SU-DHL-6 (cell line): ENCODE measurements at regions not wholly inside any gene's neighbourhood (a gene's known extent, or its start where the extent isn't known, plus 50 kb on each side); places are given as distances from the start of the nearest gene placed in this dataset.

ENCODE experiments used
- H2AFZ ChIP-seq: fragments of 200-600 bp; sonication (generic); 2 replicates; pipeline ENCODE4 v1.6.1; 2014; ENCODE audit warnings: low read depth, mild to moderate bottlenecking, moderate library complexity, mixed read lengths, antibody characterized with exemption, low read length; ENCODE audit not compliant: severe bottlenecking
- H3F3A ChIP-seq: fragments of 200-600 bp; shearing (Covaris generic); 2 replicates; pipeline ENCODE4 v1.6.0; 2016; ENCODE audit warnings: antibody characterized with exemption, mild to moderate bottlenecking; ENCODE audit not compliant: insufficient read depth
- H3K27ac ChIP-seq: fragments of 200-600 bp; sonication (generic); 2 replicates; pipeline ENCODE4 v1.5.1; 2016; ENCODE audit warnings: low read depth, mild to moderate bottlenecking, low read length, moderate library complexity, mixed read lengths
- H3K27me3 ChIP-seq: fragments of 200-600 bp; sonication (generic), shearing (Covaris generic); 2 replicates; pipeline ENCODE4 v1.6.0; 2014; ENCODE audit warnings: mild to moderate bottlenecking, low read length
- H3K36me3 ChIP-seq: fragments of 200-600 bp; sonication (generic); 2 replicates; pipeline ENCODE4 v1.6.1; 2014; ENCODE audit warnings: mild to moderate bottlenecking, low read length, mixed read lengths
- H3K4me2 ChIP-seq: fragments of 300-600, 200-600 bp; shearing (Covaris generic), sonication (generic); 2 replicates; pipeline ENCODE4 v1.6.0; 2014; ENCODE audit warnings: low read length, low read depth, mild to moderate bottlenecking; ENCODE audit not compliant: poor library complexity, severe bottlenecking
- H3K4me3 ChIP-seq: fragments of 200-600 bp; sonication (generic); 2 replicates; pipeline ENCODE4 v1.5.1; 2014; ENCODE audit warnings: antibody characterized with exemption, low read length, mild to moderate bottlenecking, mixed read lengths; ENCODE audit not compliant: insufficient read depth, poor library complexity, severe bottlenecking
- H3K79me2 ChIP-seq: fragments of 200-600 bp; sonication (generic); 2 replicates; pipeline ENCODE4 v1.6.1; 2014; ENCODE audit warnings: mild to moderate bottlenecking, low read length, moderate library complexity; ENCODE audit not compliant: insufficient read depth
- H3K9ac ChIP-seq: fragments of 200-600 bp; sonication (generic); 2 replicates; pipeline ENCODE4 v1.7.0; 2014; ENCODE audit warnings: mild to moderate bottlenecking, low read length
- H3K9me2 ChIP-seq: fragments of 200-600 bp; sonication (generic); replicated peaks from 2 replicates; pipeline ENCODE4 v1.6.1; 2014; ENCODE audit warnings: low read length; ENCODE audit not compliant: insufficient read depth
- H3K9me3 ChIP-seq: fragments of 200-600 bp; sonication (generic); 2 replicates; pipeline ENCODE4 v1.6.1; 2014; ENCODE audit warnings: low read length, mixed read lengths; ENCODE audit not compliant: insufficient read depth
- H4K20me1 ChIP-seq: fragments of 200-600 bp; sonication (generic); 2 replicates; pipeline ENCODE4 v1.6.1; 2014; ENCODE audit warnings: low read depth, mild to moderate bottlenecking, antibody characterized with exemption, low read length, moderate library complexity, mixed read lengths
- EZH2phosphoT487 ChIP-seq: fragments of 200-600 bp; sonication (generic), shearing (Covaris generic); conservative IDR thresholded peaks from 2 replicates; pipeline ENCODE4 v1.6.1; 2018; ENCODE audit warnings: mild to moderate bottlenecking, antibody characterized with exemption, low read length, moderate library complexity, mixed read lengths
- TF ChIP-seq, protein P1 (sequence below): fragments of 200-600 bp; sonication (generic); IDR thresholded peaks from one replicate; pipeline ENCODE4 v1.5.1; 2017; ENCODE audit warnings: antibody characterized with exemption, mild to moderate bottlenecking, low read length, moderate library complexity; ENCODE audit not compliant: insufficient read depth, poor library complexity, severe bottlenecking

- Histone ChIP-seq H3K4me3 (no peak overlapping the region), H3K27me3 (no peaks in the 10 kb centered on the region), H3K9me2 (no peaks in the 10 kb centered on the region), H3K36me3 (no peaks in the 10 kb centered on the region), H3F3A (no peaks in the 10 kb centered on the region), H3K27ac (no peak overlapping the region), H3K79me2 (no peaks in the 10 kb centered on the region), H3K4me2 (no peak overlapping the region), H4K20me1 (no peaks in the 10 kb centered on the region), H3K9me3 (no peaks in the 10 kb centered on the region), H3K9ac (no peak overlapping the region), H2AFZ (no peak overlapping the region)
- TF ChIP-seq, protein P1, sequence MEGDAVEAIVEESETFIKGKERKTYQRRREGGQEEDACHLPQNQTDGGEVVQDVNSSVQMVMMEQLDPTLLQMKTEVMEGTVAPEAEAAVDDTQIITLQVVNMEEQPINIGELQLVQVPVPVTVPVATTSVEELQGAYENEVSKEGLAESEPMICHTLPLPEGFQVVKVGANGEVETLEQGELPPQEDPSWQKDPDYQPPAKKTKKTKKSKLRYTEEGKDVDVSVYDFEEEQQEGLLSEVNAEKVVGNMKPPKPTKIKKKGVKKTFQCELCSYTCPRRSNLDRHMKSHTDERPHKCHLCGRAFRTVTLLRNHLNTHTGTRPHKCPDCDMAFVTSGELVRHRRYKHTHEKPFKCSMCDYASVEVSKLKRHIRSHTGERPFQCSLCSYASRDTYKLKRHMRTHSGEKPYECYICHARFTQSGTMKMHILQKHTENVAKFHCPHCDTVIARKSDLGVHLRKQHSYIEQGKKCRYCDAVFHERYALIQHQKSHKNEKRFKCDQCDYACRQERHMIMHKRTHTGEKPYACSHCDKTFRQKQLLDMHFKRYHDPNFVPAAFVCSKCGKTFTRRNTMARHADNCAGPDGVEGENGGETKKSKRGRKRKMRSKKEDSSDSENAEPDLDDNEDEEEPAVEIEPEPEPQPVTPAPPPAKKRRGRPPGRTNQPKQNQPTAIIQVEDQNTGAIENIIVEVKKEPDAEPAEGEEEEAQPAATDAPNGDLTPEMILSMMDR: no peak
- no peak for TF ChIP-seq EZH2phosphoT487
These were observed 204.3 kb downstream of the MBL2 start for GRCh38 chr10:52568309-52568708.

DNA sequence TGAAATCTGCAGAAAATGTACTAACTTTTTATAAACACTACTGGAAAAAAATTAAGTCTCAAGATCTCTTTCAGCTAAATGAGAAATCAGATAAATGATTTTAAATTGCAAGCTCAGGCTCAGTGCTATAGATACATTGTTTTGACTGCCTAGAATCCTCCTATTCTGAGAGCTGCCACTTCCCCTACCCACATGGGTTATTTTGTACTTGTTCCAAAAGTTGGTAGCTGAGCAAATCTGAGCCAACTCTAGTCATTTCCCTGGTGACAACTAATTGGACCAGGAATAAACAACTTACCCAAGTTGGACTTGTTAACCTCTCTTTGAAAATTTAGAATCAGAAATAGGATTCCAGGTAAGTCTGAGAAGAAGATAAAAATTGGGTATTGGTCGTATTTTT lies 202.1 kb downstream of the MBL2 start:
- Histone ChIP-seq H3K27ac (no peak overlapping the region), H2AFZ (no peak overlapping the region), H3K36me3 (no peaks in the 10 kb centered on the region), H3K4me2 (no peak overlapping the region), H3K27me3 (no peaks in the 10 kb centered on the region), H3K9me2 (no peaks in the 10 kb centered on the region), H3K79me2 (no peaks in the 10 kb centered on the region), H3F3A (no peaks in the 10 kb centered on the region), H4K20me1 (no peaks in the 10 kb centered on the region), H3K4me3 (no peak overlapping the region), H3K9ac (no peak overlapping the region), H3K9me3 (no peaks in the 10 kb centered on the region)
- TF ChIP-seq EZH2phosphoT487: no peak
- TF ChIP-seq, protein P1: no peak

- TF ChIP-seq EZH2phosphoT487: no peak
- TF ChIP-seq, protein P1: no peak
- no peaks in the 10 kb centered on the region for H3K9me2 ChIP-seq
These were observed 201.6 kb downstream of the MBL2 start for GRCh38 chr10:52571018-52571417.

More at GRCh38 chr10:52571018-52571417, 201.6 kb downstream of the MBL2 start:
- Histone ChIP-seq H3K27ac (no peak overlapping the region), H3K36me3 (no peaks in the 10 kb centered on the region), H3K4me3 (no peak overlapping the region), H4K20me1 (no peaks in the 10 kb centered on the region), H3K27me3 (no peaks in the 10 kb centered on the region), H3K9me3 (no peaks in the 10 kb centered on the region), H3K9ac (no peak overlapping the region), H3F3A (no peaks in the 10 kb centered on the region), H2AFZ (no peak overlapping the region), H3K4me2 (no peak overlapping the region), H3K79me2 (no peaks in the 10 kb centered on the region)
